Activated naive CD4-positive, alpha-beta T cell treated with anti-CD3 and anti-CD28 coated beads for 36 hours (primary cell): ENCODE measurements at regions not wholly inside any gene's neighbourhood (a gene's known extent, or its start where the extent isn't known, plus 50 kb on each side); places are given as distances from the start of the nearest gene placed in this dataset.

ENCODE experiments used
- CTCF ChIA-PET: fragments of 350-600 bp; sonication (Branson Sonifier 250); formaldehyde crosslinking; loops from one replicate; lab custom pipeline; 2021; ENCODE audit warnings: antibody characterized with exemption; lab: Charles Lee
- DNase-seq: peaks from one replicate; pipeline ENCODE4 v3.0.0-alpha.2; 2020
- H3K27ac Mint-ChIP-seq: one replicate; pipeline ENCODE4 v1.8.0; 2021; ENCODE audit warnings: mild to moderate bottlenecking, mixed read lengths
- H3K27me3 Mint-ChIP-seq: one replicate; pipeline ENCODE4 v1.8.0; 2021; ENCODE audit warnings: low read depth, mixed read lengths
- H3K36me3 Mint-ChIP-seq: one replicate; pipeline ENCODE4 v1.8.0; 2021; ENCODE audit warnings: low read depth, mixed read lengths
- H3K4me1 Mint-ChIP-seq: one replicate; pipeline ENCODE4 v1.8.0; 2021; ENCODE audit warnings: low read depth, mixed read lengths
- H3K4me3 Mint-ChIP-seq: one replicate; pipeline ENCODE4 v1.8.0; 2021; ENCODE audit warnings: mild to moderate bottlenecking, moderate library complexity, mixed read lengths
- H3K9me3 Mint-ChIP-seq: one replicate; pipeline ENCODE4 v1.8.0; 2021; ENCODE audit warnings: mixed read lengths
- intact Hi-C: fragments of 100-400 bp; cut with micrococcal nuclease; formaldehyde crosslinking; loops from one replicate; pipeline ENCODE4 v1.15.1; 2023

GRCh38 chrX:109844986-109845385 lies 111.9 kb upstream of the ACSL4 start:
- Mint-ChIP-seq H3K9me3 (no peaks in the 10 kb centered on the region), H3K4me3 (no peak overlapping the region), H3K36me3 (no peaks in the 10 kb centered on the region), H3K4me1 (peaks cover 30% of the 10 kb centered on the region), H3K27ac (no peak overlapping the region), H3K27me3 (no peaks in the 10 kb centered on the region)
- CTCF ChIA-PET: no interaction called here
- no peak for DNase-seq
- intact Hi-C loops: loop anchor here (5.0 to 10.0 kb wide), 5 partner anchors 133 to 1753 kb away; partner anchors contain the start of genes AMMECR1, ATG4A and PSMD10

GRCh38 chrX:109845996-109846395 lies 112.9 kb upstream of the ACSL4 start:
- no peak overlapping the region for H3K4me3 Mint-ChIP-seq
- H3K36me3 Mint-ChIP-seq: no peaks in the 10 kb centered on the region
- H3K4me1 Mint-ChIP-seq: peaks cover 30% of the 10 kb centered on the region
- no peak overlapping the region for H3K27ac Mint-ChIP-seq
- no peaks in the 10 kb centered on the region for H3K27me3 Mint-ChIP-seq
- H3K9me3 Mint-ChIP-seq: no peaks in the 10 kb centered on the region
- no peak for DNase-seq
- CTCF ChIA-PET: no interaction called here
- intact Hi-C loops: loop anchor here (10.0 kb wide), 1 partner anchor 469 kb away; the partner anchor contains the start of gene AMMECR1

GRCh38 chrX:109847257-109848187 lies 114.5 kb upstream of the ACSL4 start:
- no peaks in the 10 kb centered on the region for H3K27me3 Mint-ChIP-seq
- peaks cover 19% of the 10 kb centered on the region for H3K4me1 Mint-ChIP-seq
- intact Hi-C loops: loop anchor here (10.0 kb wide), 1 partner anchor 467 kb away; the partner anchor contains the start of gene AMMECR1
- CTCF ChIA-PET: interaction anchor here (0.7 to 1.1 kb wide), 2 partner anchors 51 to 115 kb away, joined by 3 read pairs; no protein-coding TSS in a partner anchor
- no peaks in the 10 kb centered on the region for H3K36me3 Mint-ChIP-seq
- H3K4me3 Mint-ChIP-seq: no peak overlapping the region
- H3K27ac Mint-ChIP-seq: no peak overlapping the region
- no peak for DNase-seq
- H3K9me3 Mint-ChIP-seq: no peaks in the 10 kb centered on the region

DNA sequence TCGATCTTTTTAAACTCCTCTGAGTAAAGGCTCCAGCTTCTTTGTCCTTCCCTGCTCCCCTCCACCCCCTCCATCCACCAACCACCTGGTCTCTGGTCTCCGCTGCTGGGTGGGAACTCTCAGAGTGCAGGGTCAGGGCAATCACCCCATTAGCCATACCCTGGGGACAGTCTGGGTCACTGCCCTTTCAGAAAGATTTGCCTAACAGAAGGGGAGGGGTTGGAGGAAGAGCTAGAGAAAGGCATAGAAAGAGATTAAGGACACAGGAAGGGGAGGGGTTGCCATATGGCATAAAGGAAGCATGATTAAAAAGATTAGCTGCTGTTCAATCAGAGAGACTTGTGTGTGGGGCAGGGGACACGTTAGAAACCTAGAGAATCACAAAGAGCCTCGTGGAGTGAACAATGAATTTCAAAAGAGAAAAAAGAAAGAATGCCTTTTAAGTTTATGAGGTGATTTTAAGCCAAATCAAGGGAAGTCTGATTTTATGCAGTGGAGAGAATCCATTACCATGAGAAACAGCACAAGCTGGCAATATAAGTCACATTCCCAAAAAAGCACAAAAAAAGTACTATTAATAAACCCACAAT lies 115.5 kb upstream of the ACSL4 start:
- Mint-ChIP-seq H3K9me3 (no peaks in the 10 kb centered on the region), H3K4me3 (no peak overlapping the region), H3K4me1 (peaks cover 16% of the 10 kb centered on the region), H3K27ac (no peak overlapping the region), H3K36me3 (no peaks in the 10 kb centered on the region), H3K27me3 (no peaks in the 10 kb centered on the region)
- no peak for DNase-seq
- CTCF ChIA-PET: interaction anchor here (0.7 to 1.1 kb wide), 3 partner anchors 116 to 224 kb away, joined by 3 read pairs; partner anchors contain the start of gene KCNE5
- intact Hi-C loops: loop anchor here (10.0 kb wide), 1 partner anchor 466 kb away; the partner anchor contains the start of gene AMMECR1

DNA sequence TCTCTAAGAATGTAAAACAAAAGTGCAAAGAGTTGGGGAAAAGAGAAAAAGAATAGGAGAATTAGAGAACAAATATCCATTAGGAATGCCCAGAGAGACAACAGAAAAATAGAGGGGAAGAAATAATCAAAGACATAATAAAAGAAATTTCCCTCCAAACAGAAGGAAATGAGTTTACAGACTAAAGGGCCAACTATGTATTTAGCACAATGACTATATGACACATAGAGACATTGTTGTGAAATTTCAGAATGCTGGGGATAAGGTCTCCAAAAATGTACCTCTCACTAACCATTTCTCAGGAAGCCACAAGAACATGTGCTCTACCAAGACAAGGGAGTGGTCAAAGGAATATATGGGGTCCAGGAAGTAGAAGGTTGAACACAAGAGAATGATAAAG lies 121.0 kb upstream of the ACSL4 start:
- H3K4me3 Mint-ChIP-seq: no peak overlapping the region
- DNase-seq: no peak
- H3K27me3 Mint-ChIP-seq: no peaks in the 10 kb centered on the region
- H3K36me3 Mint-ChIP-seq: no peaks in the 10 kb centered on the region
- intact Hi-C loops: no loop called here
- H3K9me3 Mint-ChIP-seq: peaks cover 6% of the 10 kb centered on the region
- CTCF ChIA-PET: interaction anchor here (0.7 to 4.9 kb wide), 4 partner anchors 37 to 368 kb away, joined by 3 to 65 read pairs (median 6); no protein-coding TSS in a partner anchor
- H3K4me1 Mint-ChIP-seq: no peaks in the 10 kb centered on the region
- H3K27ac Mint-ChIP-seq: no peak overlapping the region

DNA sequence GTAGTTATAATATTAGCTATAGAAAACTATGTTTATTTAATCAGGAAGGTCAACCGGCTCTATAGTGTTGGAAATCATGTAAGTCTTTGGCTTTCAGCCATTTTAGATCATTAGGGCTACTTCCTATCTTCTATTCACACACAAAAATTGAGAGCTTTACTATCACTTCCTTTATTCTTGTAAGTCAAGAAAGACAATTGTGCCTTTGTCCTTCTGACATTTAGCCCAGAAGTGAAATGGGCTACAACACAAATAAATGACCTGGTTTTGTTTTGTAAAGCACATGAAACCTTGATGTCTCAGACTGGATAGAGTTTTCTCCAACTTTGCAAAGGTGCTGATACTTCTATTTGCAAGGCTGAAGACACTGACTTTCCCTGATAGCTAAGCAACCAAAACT lies 122.4 kb upstream of the ACSL4 start:
- Mint-ChIP-seq H3K27me3 (no peaks in the 10 kb centered on the region), H3K4me1 (no peaks in the 10 kb centered on the region), H3K9me3 (peaks cover 6% of the 10 kb centered on the region), H3K27ac (no peak overlapping the region), H3K4me3 (no peak overlapping the region), H3K36me3 (no peaks in the 10 kb centered on the region)
- intact Hi-C loops: loop anchor here (5.0 kb wide), 1 partner anchor 123 kb away; the partner anchor contains the start of gene ACSL4
- CTCF ChIA-PET: interaction anchor here (0.5 to 4.9 kb wide), 5 partner anchors 31 to 364 kb away, joined by 3 to 65 read pairs (median 3); no protein-coding TSS in a partner anchor
- no peak for DNase-seq

- DNase-seq: peak; percentile 15
- CTCF ChIA-PET: interaction anchor here (0.7 to 4.9 kb wide), 20 partner anchors 14 to 372 kb away, joined by 3 to 65 read pairs (median 4); no protein-coding TSS in a partner anchor
- H3K27ac Mint-ChIP-seq: no peak overlapping the region
These were observed 123.9 kb upstream of the ACSL4 start for GRCh38 chrX:109856974-109857373.

DNA sequence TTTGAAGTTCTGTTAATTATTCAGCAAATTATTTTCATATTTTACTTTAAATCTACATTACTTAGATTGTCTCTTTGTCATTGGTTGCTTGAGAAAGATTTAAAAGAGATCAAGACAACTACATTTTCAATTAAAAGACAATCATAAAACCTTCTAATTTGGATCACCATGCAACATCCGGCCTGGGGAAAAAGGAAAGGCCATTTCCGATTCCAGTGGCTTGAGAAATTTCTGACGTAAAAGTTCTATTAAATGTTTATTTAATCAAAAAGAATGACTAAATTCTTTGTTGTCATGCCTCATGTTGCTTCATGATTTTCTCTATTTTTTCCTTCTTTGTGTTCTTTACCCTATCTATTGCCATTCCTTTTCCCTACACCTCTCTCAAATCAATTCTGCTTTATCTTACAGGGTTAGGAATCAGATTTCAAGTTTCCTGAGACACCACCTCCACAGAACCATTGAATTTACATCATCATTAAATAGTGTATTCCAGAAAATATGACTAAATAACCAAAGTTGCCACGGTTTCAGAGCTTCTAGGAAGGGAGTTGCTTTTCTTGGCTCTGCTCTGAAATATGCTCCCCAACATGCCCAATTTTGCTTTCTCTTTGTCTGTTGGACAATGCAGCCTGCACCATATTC lies 124.6 kb upstream of the ACSL4 start:
- peaks cover 6% of the 10 kb centered on the region for H3K9me3 Mint-ChIP-seq
- no peak overlapping the region for H3K27ac Mint-ChIP-seq
- CTCF ChIA-PET: interaction anchor here (0.7 to 4.9 kb wide), 18 partner anchors 14 to 373 kb away, joined by 3 to 65 read pairs (median 5); no protein-coding TSS in a partner anchor
- H3K4me1 Mint-ChIP-seq: no peaks in the 10 kb centered on the region
- intact Hi-C loops: loop anchor here (1.0 to 5.0 kb wide), 3 partner anchors 125 to 372 kb away; partner anchors contain the start of gene ACSL4
- no peak overlapping the region for H3K4me3 Mint-ChIP-seq
- H3K36me3 Mint-ChIP-seq: no peaks in the 10 kb centered on the region
- no peak for DNase-seq
- H3K27me3 Mint-ChIP-seq: no peaks in the 10 kb centered on the region

More at GRCh38 chrX:109856974-109857373, 123.9 kb upstream of the ACSL4 start:
- no peaks in the 10 kb centered on the region for H3K27me3 Mint-ChIP-seq
- intact Hi-C loops: loop anchor here (1.0 to 5.0 kb wide), 3 partner anchors 125 to 372 kb away; partner anchors contain the start of gene ACSL4
- H3K4me3 Mint-ChIP-seq: no peak overlapping the region
- no peaks in the 10 kb centered on the region for H3K4me1 Mint-ChIP-seq
- H3K36me3 Mint-ChIP-seq: no peaks in the 10 kb centered on the region
- H3K9me3 Mint-ChIP-seq: peaks cover 6% of the 10 kb centered on the region

DNA sequence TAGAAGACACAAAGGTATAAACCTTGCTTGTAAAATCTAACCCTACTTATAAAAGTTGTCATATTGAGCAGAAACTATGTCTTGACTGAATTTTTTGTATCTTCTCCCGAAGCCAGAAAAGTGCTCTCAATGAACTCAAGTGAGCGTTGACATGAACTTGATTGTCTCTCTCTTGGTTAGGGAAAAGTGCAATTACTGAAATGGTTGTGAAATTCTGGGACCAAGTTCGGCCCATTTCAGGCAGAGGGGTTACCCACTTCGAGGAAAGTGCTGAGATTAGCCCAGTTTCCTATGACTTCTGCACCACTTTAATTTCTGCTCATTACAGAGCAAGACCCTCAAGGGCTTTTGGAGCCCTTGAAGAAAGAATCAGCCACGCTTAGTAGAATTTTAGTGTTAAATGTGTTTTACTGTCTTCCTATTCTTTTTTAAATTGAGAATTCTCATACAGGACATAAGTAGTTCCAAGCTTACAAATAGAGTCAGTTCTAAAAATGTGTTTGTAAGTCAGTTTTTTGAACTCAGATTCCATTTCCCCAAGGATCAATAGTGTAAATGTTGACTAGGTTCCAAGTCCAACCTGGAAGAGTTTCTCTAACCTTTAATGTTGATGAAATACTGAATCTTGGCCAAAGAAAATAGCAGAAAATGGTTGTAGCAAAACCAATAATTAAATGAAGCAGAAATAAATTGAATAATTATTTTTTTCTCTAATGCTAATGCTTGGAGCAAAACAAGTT lies 125.7 kb upstream of the ACSL4 start:
- intact Hi-C loops: loop anchor here (5.0 kb wide), 1 partner anchor 126 kb away; the partner anchor contains the start of gene ACSL4
- Mint-ChIP-seq H3K36me3 (no peaks in the 10 kb centered on the region), H3K27ac (no peak overlapping the region), H3K4me1 (no peaks in the 10 kb centered on the region), H3K9me3 (peaks cover 6% of the 10 kb centered on the region), H3K4me3 (no peak overlapping the region), H3K27me3 (no peaks in the 10 kb centered on the region)
- no peak for DNase-seq
- CTCF ChIA-PET: interaction anchor here (0.6 to 1.2 kb wide), 3 partner anchors 9 to 371 kb away, joined by 3 to 6 read pairs (median 4); no protein-coding TSS in a partner anchor

- no peaks in the 10 kb centered on the region for H3K36me3 Mint-ChIP-seq
- intact Hi-C loops: loop anchor here (5.0 kb wide), 1 partner anchor 127 kb away; the partner anchor contains the start of gene ACSL4
- DNase-seq: no peak
- H3K27me3 Mint-ChIP-seq: no peaks in the 10 kb centered on the region
- H3K4me3 Mint-ChIP-seq: no peak overlapping the region
- H3K27ac Mint-ChIP-seq: no peak overlapping the region
- CTCF ChIA-PET: interaction anchor here (0.6 to 1.2 kb wide), 2 partner anchors 10 to 372 kb away, joined by 3 to 6 read pairs; no protein-coding TSS in a partner anchor
- H3K4me1 Mint-ChIP-seq: no peaks in the 10 kb centered on the region
- no peaks in the 10 kb centered on the region for H3K9me3 Mint-ChIP-seq
These were observed 126.6 kb upstream of the ACSL4 start for GRCh38 chrX:109859651-109860050.

DNA sequence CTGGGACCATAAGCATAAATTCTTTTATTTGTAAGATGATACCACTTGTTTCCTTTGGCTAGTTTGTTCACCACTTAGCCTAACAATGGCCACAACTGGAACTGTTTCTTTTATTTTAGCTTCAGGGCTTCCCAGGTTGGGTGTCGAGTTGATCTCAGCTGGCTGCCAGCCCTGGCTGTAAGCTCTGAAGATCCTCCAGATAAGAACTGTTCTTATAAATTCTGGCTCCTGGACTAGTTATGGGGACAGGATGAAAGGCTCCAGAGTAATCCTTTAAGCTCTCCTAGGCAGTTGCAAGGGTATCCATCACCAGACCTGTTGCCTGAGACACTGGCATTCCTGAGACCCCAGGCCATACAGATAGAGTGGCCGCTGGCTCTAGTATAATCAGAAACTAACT lies 129.4 kb upstream of the ACSL4 start:
- H3K27ac Mint-ChIP-seq: no peak overlapping the region
- CTCF ChIA-PET: interaction anchor here (0.6 to 1.4 kb wide), 5 partner anchors 29 to 401 kb away, joined by 3 to 7 read pairs (median 4); no protein-coding TSS in a partner anchor
- no peaks in the 10 kb centered on the region for H3K9me3 Mint-ChIP-seq
- no peak for DNase-seq
- no peaks in the 10 kb centered on the region for H3K4me1 Mint-ChIP-seq
- H3K4me3 Mint-ChIP-seq: no peak overlapping the region
- H3K36me3 Mint-ChIP-seq: no peaks in the 10 kb centered on the region
- H3K27me3 Mint-ChIP-seq: no peaks in the 10 kb centered on the region
- intact Hi-C loops: no loop called here
